GM12892 (cell line): ENCODE measurements at regions not wholly inside any gene's neighbourhood (a gene's known extent, or its start where the extent isn't known, plus 50 kb on each side); places are given as distances from the start of the nearest gene placed in this dataset.

Source experiments
- POLR2A ChIP-seq: IDR thresholded peaks from 2 replicates; pipeline ENCODE4 v1.6.1; 2011; ENCODE audit warnings: low read depth, low read length, control low read depth
- POLR2AphosphoS5 ChIP-seq: IDR thresholded peaks from 2 replicates; pipeline ENCODE4 v1.6.1; 2011; ENCODE audit warnings: low read depth, low read length, control low read depth
- TAF1 ChIP-seq: IDR thresholded peaks from 2 replicates; pipeline ENCODE4 v1.6.1; 2011; ENCODE audit warnings: low read depth, mild to moderate bottlenecking, control low read depth, low read length, borderline replicate concordance

- TF ChIP-seq TAF1 = no peak
- no peak for TF ChIP-seq POLR2A
- TF ChIP-seq POLR2AphosphoS5 = no peak
These were observed 69.5 kb upstream of the HSPB3 start for GRCh38 chr5:54385994-54386393.
